ES-I3 (cell line): ENCODE measurements at regions not wholly inside any gene's neighbourhood (a gene's known extent, or its start where the extent isn't known, plus 50 kb on each side); places are given as distances from the start of the nearest gene placed in this dataset.
"Not testable (repeated sequence)": the region's sequence is repeated elsewhere in the genome, so short reads cannot be mapped to it uniquely, and the experiment has no call there.

ENCODE experiments used
- H3K36me3 ChIP-seq: 2 replicates; pipeline ENCODE4 v1.6.1; 2013; ENCODE audit warnings: mild to moderate bottlenecking, low read length, control low read depth, moderate library complexity; ENCODE audit not compliant: insufficient read depth
- H3K4me1 ChIP-seq: 2 replicates; pipeline ENCODE4 v1.6.1; 2013; ENCODE audit warnings: mild to moderate bottlenecking, control low read depth, low read length; ENCODE audit not compliant: insufficient read depth
- H3K9ac ChIP-seq: 2 replicates; pipeline ENCODE4 v1.6.1; 2013; ENCODE audit warnings: low read depth, mild to moderate bottlenecking, low read length, moderate library complexity
- H3K9me3 ChIP-seq: 2 replicates; pipeline ENCODE4 v1.6.1; 2013; ENCODE audit warnings: mild to moderate bottlenecking, low read length, moderate library complexity; ENCODE audit not compliant: control insufficient read depth, insufficient read depth

- Histone ChIP-seq H3K36me3 (no peaks in the 10 kb centered on the region), H3K9ac (no peak overlapping the region), H3K4me1 (no peaks in the 10 kb centered on the region), H3K9me3 (no peaks in the 10 kb centered on the region)
Observed at GRCh38 chr9:95801797-95802196, 73.7 kb upstream of the ERCC6L2 start.

- H3K9me3 ChIP-seq, result no peaks in the 10 kb centered on the region
- H3K4me1 ChIP-seq, result no peaks in the 10 kb centered on the region
- H3K36me3 ChIP-seq, result no peaks in the 10 kb centered on the region
- H3K9ac ChIP-seq, result no peak overlapping the region
Observed at GRCh38 chr9:95796029-95796428, 79.5 kb upstream of the ERCC6L2 start.

GRCh38 chr9:95793924-95794828, 81.3 kb upstream of the ERCC6L2 start:
- H3K9me3 ChIP-seq, result no peaks in the 10 kb centered on the region
- no peaks in the 10 kb centered on the region for H3K36me3 ChIP-seq
- H3K4me1 ChIP-seq, result no peaks in the 10 kb centered on the region
- H3K9ac ChIP-seq, result no peak overlapping the region

GRCh38 chr9:95791695-95792094, 83.8 kb upstream of the ERCC6L2 start:
- Histone ChIP-seq H3K4me1 (no peaks in the 10 kb centered on the region), H3K9me3 (no peaks in the 10 kb centered on the region), H3K9ac (no peak overlapping the region), H3K36me3 (no peaks in the 10 kb centered on the region)

- Histone ChIP-seq H3K9me3 (no peaks in the 10 kb centered on the region), H3K36me3 (no peaks in the 10 kb centered on the region), H3K9ac (no peak overlapping the region), H3K4me1 (no peaks in the 10 kb centered on the region)
Observed at GRCh38 chr9:95791286-95791685, 84.2 kb upstream of the ERCC6L2 start.

- H3K4me1 ChIP-seq, result peaks cover 4% of the 10 kb centered on the region
- no peak overlapping the region for H3K9ac ChIP-seq
- no peaks in the 10 kb centered on the region for H3K36me3 ChIP-seq
- no peaks in the 10 kb centered on the region for H3K9me3 ChIP-seq
Observed at GRCh38 chr9:95788521-95788991, 86.9 kb upstream of the ERCC6L2 start.

- peaks cover 4% of the 10 kb centered on the region for H3K4me1 ChIP-seq
- H3K36me3 ChIP-seq, result no peaks in the 10 kb centered on the region
- no peak overlapping the region for H3K9ac ChIP-seq
- H3K9me3 ChIP-seq, result no peaks in the 10 kb centered on the region
Observed at GRCh38 chr9:95788021-95788420, 87.5 kb upstream of the ERCC6L2 start.

GRCh38 chr9:95785209-95785608, 90.3 kb upstream of the ERCC6L2 start:
- Histone ChIP-seq H3K4me1 (peaks cover 4% of the 10 kb centered on the region), H3K36me3 (no peaks in the 10 kb centered on the region), H3K9ac (no peak overlapping the region), H3K9me3 (no peaks in the 10 kb centered on the region)

- Histone ChIP-seq H3K4me1 (peaks cover 4% of the 10 kb centered on the region), H3K9ac (no peak overlapping the region), H3K9me3 (no peaks in the 10 kb centered on the region), H3K36me3 (no peaks in the 10 kb centered on the region)
Observed at GRCh38 chr9:95784318-95784717, 91.2 kb upstream of the ERCC6L2 start.

- H3K4me1 ChIP-seq, result peaks cover 4% of the 10 kb centered on the region
Observed at GRCh38 chr9:95783426-95783975, 92.0 kb upstream of the ERCC6L2 start.

GRCh38 chr9:95780751-95781150, 94.7 kb upstream of the ERCC6L2 start:
- H3K9me3 ChIP-seq, result no peaks in the 10 kb centered on the region
- H3K36me3 ChIP-seq, result no peaks in the 10 kb centered on the region
- peaks cover under 1% of the 10 kb centered on the region for H3K4me1 ChIP-seq
- H3K9ac ChIP-seq, result no peak overlapping the region

More at GRCh38 chr9:95783426-95783975, 92.0 kb upstream of the ERCC6L2 start:
- no peaks in the 10 kb centered on the region for H3K9me3 ChIP-seq
- H3K9ac ChIP-seq, result no peak overlapping the region
- H3K36me3 ChIP-seq, result no peaks in the 10 kb centered on the region

- H3K36me3 ChIP-seq, result no peaks in the 10 kb centered on the region
- H3K9ac ChIP-seq, result no peak overlapping the region
- no peaks in the 10 kb centered on the region; the same call in 1 of the 2 replicates for H3K4me1 ChIP-seq
- H3K9me3 ChIP-seq, result no peaks in the 10 kb centered on the region
Observed at GRCh38 chr9:95780121-95780520, 95.4 kb upstream of the ERCC6L2 start.

- H3K36me3 ChIP-seq, H3K9me3 ChIP-seq, H3K9ac ChIP-seq, H3K4me1 ChIP-seq: not testable (repeated sequence)
Observed at GRCh38 chr9:95779597-95779996, 95.9 kb upstream of the ERCC6L2 start.

- Histone ChIP-seq H3K9ac (no peak overlapping the region), H3K36me3 (no peaks in the 10 kb centered on the region), H3K9me3 (no peaks in the 10 kb centered on the region), H3K4me1 (no peaks in the 10 kb centered on the region; the same call in 1 of the 2 replicates)
Observed at GRCh38 chr9:95778957-95779356, 96.5 kb upstream of the ERCC6L2 start.

- Histone ChIP-seq H3K36me3 (no peaks in the 10 kb centered on the region), H3K9me3 (no peaks in the 10 kb centered on the region), H3K4me1 (peaks cover 9% of the 10 kb centered on the region), H3K9ac (no peak overlapping the region)
Observed at GRCh38 chr9:95777136-95777535, 98.4 kb upstream of the ERCC6L2 start.
